ENCODE measurements at regions not wholly inside any gene's neighbourhood (a gene's known extent, or its start where the extent isn't known, plus 50 kb on each side); places are given as distances from the start of the nearest gene placed in this dataset.

DNA sequence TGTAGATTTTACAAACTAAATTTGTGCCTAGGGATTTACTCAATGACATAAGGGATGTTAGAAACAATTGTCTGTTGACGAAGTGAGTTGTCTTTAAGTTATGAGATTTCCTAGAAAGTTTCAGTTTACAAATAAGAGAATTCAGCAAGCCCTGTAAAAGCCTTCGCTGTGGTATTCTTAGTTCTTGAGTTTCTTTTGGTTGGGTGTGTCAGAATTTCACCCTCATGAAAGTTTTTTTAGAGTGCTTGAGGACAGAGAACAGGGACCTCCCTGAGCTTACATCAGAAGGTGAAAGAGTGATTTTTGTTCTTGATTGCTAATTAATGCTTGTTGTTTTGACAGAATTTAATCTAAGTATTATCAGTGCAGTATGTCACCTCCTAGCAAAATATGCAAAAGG, 2628.2 kb downstream of the ARAP2 start:
- Mint-ChIP-seq H3K27me3 (no peaks in the 10 kb centered on the region), H3K4me3 (no peak overlapping the region), H3K27ac (no peak overlapping the region), H3K4me1 (no peaks in the 10 kb centered on the region), H3K36me3 (ENCODE audit: low read depth) (no peaks in the 10 kb centered on the region)
- no peak for ATAC-seq
- no peaks in the 10 kb centered on the region for H3K9me3 ChIP-seq (ENCODE audit: control insufficient read depth, low read length, poor library complexity, severe bottlenecking)
- DNase-seq, result no peak

DNA sequence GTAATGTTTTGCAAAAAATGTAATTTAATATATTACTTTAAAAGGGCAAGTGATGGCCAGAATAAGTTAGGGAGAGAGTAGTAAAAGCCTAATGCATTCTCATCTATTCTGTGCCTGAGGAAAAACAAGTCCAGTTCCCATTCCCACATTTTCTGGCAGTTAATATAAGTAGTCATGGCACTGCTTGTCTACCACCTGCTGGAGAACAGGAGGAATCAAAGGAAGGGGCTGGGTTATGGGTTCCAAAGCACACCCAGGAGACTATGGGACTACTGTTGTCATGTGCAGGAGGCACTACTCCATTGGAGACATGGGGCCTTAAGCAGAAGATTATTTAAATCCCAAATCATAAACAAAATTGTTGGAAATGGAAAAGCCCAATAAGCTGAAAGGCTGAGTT, 2618.6 kb downstream of the ARAP2 start:
- no peak overlapping the region for H3K27ac Mint-ChIP-seq
- H3K27me3 Mint-ChIP-seq, result no peaks in the 10 kb centered on the region
- no peaks in the 10 kb centered on the region for H3K36me3 Mint-ChIP-seq (ENCODE audit: low read depth)
- peaks cover 3% of the 10 kb centered on the region for H3K9me3 ChIP-seq (ENCODE audit: control insufficient read depth, low read length, poor library complexity, severe bottlenecking)
- ATAC-seq, result no peak
- DNase-seq, result no peak
- H3K4me1 Mint-ChIP-seq, result no peaks in the 10 kb centered on the region
- no peak overlapping the region for H3K4me3 Mint-ChIP-seq

DNA sequence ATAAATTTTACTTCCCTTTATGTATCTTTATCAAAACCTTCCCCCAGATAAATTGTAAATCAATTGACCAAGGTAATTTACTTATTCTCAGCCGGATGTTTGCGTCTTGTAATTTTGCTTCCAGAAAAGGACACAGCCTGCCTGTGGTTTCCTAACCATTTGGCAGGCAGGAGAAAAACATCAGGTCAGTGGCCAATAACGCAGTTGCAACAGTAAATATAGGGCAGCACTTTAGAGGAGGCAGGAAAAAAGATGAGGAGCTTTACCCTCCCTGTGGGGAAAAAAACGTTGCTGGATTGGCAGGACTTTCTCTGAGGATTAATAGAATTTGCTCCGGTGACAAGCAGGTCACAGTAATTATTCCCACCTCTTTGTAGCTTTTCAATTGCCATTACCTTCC, 2618.1 kb downstream of the ARAP2 start:
- no peak overlapping the region for H3K4me3 Mint-ChIP-seq
- peaks cover 3% of the 10 kb centered on the region for H3K9me3 ChIP-seq (ENCODE audit: control insufficient read depth, low read length, poor library complexity, severe bottlenecking)
- ATAC-seq, result no peak
- no peak overlapping the region for H3K27ac Mint-ChIP-seq
- no peak for DNase-seq
- no peaks in the 10 kb centered on the region for H3K4me1 Mint-ChIP-seq
- no peaks in the 10 kb centered on the region for H3K36me3 Mint-ChIP-seq (ENCODE audit: low read depth)
- no peaks in the 10 kb centered on the region for H3K27me3 Mint-ChIP-seq

DNA sequence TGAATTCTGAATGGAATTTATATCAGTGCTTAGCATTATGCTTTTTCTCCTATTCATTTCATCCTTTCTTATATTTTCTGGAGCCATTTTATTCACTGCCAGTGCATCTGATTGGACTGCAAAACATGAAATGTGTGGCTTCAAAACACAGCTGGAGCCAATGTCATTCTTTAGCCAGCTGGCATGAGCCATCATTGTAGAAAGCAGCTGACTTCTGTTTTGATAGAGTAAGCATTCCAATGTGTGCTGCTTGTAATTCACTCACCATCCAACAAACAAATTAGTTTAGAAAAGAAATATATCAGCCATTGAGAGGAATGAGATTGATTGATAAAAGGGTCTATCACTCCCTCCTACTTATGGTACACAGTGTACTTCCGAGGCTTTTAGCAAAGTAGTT, 2616.0 kb downstream of the ARAP2 start:
- no peak overlapping the region for H3K27ac Mint-ChIP-seq
- no peaks in the 10 kb centered on the region for H3K27me3 Mint-ChIP-seq
- H3K4me1 Mint-ChIP-seq, result no peaks in the 10 kb centered on the region
- H3K4me3 Mint-ChIP-seq, result no peak overlapping the region
- H3K36me3 Mint-ChIP-seq (ENCODE audit: low read depth), result no peaks in the 10 kb centered on the region
- ATAC-seq (no peak), DNase-seq (no peak)
- peaks cover 3% of the 10 kb centered on the region for H3K9me3 ChIP-seq (ENCODE audit: control insufficient read depth, low read length, poor library complexity, severe bottlenecking)

DNA sequence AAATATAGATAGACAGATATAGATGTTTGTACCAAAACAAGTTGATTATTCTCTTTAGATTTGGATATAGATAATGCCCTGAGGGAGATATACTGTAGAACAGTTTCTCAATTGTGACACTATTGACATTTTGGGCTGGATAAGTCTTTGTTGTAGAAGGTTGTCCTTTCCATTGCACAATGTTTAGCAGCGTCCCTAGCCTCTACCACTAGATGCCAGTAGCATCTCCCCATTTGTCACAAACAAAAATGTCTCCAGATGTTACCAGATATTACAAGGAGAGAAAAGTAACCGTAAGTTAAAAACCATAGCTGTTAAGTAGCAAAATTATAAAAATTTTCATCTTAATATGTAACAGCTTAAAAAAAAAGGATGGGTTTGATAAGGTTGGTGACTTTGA, 2595.3 kb downstream of the ARAP2 start:
- DNase-seq (no peak), ATAC-seq (no peak)
- Mint-ChIP-seq H3K36me3 (ENCODE audit: low read depth) (no peaks in the 10 kb centered on the region), H3K4me3 (no peak overlapping the region), H3K27me3 (no peaks in the 10 kb centered on the region), H3K4me1 (no peaks in the 10 kb centered on the region), H3K27ac (no peak overlapping the region)
- H3K9me3 ChIP-seq (ENCODE audit: control insufficient read depth, low read length, poor library complexity, severe bottlenecking), result no peaks in the 10 kb centered on the region

DNA sequence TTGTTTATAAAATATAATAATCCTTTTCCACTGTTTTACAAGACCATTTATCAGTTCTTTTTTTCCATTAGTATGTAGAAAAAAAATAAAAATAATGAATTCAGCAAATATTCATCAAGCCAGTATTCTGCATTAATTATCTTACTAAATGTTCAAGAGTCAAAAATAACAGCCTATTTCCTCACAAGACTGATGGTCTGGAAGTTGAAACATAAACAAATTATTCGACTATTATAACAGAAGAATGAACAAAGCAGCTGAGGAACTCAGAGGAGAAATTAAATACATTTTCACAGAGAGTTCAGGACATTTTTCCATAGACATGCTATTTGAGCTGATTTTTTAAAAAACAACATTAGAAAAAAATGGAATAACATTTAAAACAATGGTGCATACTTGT, 2594.8 kb downstream of the ARAP2 start:
- Mint-ChIP-seq H3K4me3 (no peak overlapping the region), H3K27me3 (no peaks in the 10 kb centered on the region), H3K27ac (no peak overlapping the region), H3K36me3 (ENCODE audit: low read depth) (no peaks in the 10 kb centered on the region), H3K4me1 (no peaks in the 10 kb centered on the region)
- DNase-seq (no peak), ATAC-seq (no peak)
- H3K9me3 ChIP-seq (ENCODE audit: control insufficient read depth, low read length, poor library complexity, severe bottlenecking), result no peaks in the 10 kb centered on the region

DNA sequence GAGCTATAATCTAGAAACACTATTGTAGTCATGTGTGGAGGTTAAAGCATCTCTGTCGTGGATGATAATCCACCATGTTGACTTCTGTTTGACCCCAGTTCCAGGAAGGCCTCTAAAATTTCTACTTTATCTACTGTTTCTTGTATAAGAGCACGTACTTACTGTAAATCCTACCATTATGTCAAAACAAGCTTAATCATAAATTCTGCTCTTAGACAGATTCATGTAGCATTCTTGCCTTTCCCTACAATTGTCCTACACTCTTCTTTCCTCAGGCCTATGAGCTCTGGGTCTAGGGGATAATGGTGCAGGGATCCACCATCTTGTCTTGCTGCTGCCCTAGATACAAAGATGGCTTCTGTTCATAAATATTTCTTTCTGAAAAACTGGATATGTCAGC, 2594.3 kb downstream of the ARAP2 start:
- no peaks in the 10 kb centered on the region for H3K4me1 Mint-ChIP-seq
- no peaks in the 10 kb centered on the region for H3K9me3 ChIP-seq (ENCODE audit: control insufficient read depth, low read length, poor library complexity, severe bottlenecking)
- H3K27me3 Mint-ChIP-seq, result no peaks in the 10 kb centered on the region
- ATAC-seq (no peak), DNase-seq (no peak)
- H3K4me3 Mint-ChIP-seq, result no peak overlapping the region
- no peaks in the 10 kb centered on the region for H3K36me3 Mint-ChIP-seq (ENCODE audit: low read depth)
- H3K27ac Mint-ChIP-seq, result no peak overlapping the region

DNA sequence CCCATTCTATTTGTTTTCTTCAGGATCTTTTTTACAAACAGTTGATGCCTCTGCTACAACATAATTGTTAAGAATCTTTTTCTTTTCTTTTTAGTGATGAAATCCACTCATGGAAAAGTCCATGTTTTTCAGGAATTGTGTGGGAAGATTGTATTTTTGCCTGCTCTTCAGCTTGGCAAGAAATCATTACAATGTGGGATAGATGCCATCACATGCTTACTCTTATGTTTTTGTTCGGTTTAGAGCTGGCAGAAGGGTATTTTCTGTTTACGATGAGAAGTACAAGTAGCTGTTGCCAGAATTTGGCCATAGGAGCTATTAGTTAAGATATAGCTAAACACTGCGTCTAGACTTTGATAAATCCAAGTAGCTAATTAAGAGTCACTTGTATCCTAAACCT, 2585.3 kb downstream of the ARAP2 start:
- Mint-ChIP-seq H3K36me3 (ENCODE audit: low read depth) (no peaks in the 10 kb centered on the region), H3K27me3 (no peaks in the 10 kb centered on the region), H3K27ac (no peak overlapping the region), H3K4me3 (no peak overlapping the region), H3K4me1 (no peaks in the 10 kb centered on the region)
- H3K9me3 ChIP-seq (ENCODE audit: control insufficient read depth, low read length, poor library complexity, severe bottlenecking), result no peaks in the 10 kb centered on the region
- no peak for DNase-seq
- no peak for ATAC-seq

DNA sequence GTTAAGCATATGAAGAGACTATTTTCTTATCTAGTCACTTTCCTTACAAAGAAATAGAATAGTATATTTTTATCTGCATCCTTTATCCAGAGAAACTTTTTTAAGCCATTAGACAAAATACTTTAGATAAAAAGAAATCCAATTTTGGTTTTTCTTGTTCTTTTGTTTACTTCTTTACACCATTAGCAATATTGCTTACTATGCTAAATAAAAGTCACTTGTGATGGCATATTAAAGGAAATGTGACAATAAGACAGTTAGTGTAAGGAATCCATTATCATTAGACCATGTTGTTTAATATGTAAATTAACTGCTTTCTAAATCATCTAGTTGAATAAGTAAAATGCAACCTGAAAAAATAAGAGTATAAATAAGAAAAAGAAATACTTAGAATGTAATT, 2582.7 kb downstream of the ARAP2 start:
- Mint-ChIP-seq H3K36me3 (ENCODE audit: low read depth) (no peaks in the 10 kb centered on the region), H3K4me3 (no peak overlapping the region), H3K4me1 (no peaks in the 10 kb centered on the region), H3K27ac (no peak overlapping the region), H3K27me3 (no peaks in the 10 kb centered on the region)
- no peak for ATAC-seq
- H3K9me3 ChIP-seq (ENCODE audit: control insufficient read depth, low read length, poor library complexity, severe bottlenecking), result no peaks in the 10 kb centered on the region
- DNase-seq, result no peak

DNA sequence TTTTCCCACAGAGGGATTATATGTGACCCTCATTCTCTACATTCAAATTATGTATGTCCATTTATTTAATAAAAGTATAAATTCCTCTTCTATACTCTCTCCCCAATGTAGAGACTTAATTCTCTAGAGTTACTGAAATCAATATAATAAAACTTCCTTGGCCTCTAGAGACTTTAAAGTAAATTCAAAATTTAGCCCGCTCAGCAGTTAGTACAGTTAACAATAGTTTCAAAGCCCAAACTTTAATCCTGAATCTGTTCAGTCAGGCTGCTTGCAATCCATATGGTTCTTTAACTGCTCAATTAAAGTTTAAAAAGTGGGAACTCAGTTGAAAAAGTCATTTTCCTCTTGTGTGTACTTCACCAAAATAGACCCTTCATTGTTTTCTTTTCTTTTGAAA, 2558.4 kb downstream of the ARAP2 start:
- no peak overlapping the region for H3K27ac Mint-ChIP-seq
- no peaks in the 10 kb centered on the region for H3K9me3 ChIP-seq (ENCODE audit: control insufficient read depth, low read length, poor library complexity, severe bottlenecking)
- no peak overlapping the region for H3K4me3 Mint-ChIP-seq
- no peaks in the 10 kb centered on the region for H3K36me3 Mint-ChIP-seq (ENCODE audit: low read depth)
- DNase-seq, result no peak
- no peaks in the 10 kb centered on the region for H3K27me3 Mint-ChIP-seq
- ATAC-seq, result no peak
- no peaks in the 10 kb centered on the region for H3K4me1 Mint-ChIP-seq

DNA sequence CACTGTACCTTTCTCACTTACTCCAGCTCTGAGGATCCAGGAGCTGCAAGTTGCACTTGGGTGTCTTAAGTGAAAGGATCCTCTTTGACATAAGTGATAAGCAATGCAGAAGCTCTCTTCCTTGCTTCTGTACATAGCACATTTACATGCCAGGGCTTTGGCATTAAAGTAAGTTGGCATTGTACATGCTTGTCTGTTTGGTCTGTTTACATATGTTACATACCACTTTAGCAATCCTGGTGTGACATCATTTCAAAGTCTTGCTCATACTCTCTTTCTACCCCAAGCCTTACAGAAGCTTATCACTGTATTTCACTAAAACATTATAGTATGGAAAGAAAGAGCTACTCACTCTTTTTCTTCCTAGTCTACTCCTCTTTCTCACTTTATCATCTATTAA, 2548.3 kb downstream of the ARAP2 start:
- ATAC-seq (no peak), DNase-seq (no peak)
- Mint-ChIP-seq H3K27ac (no peak overlapping the region), H3K4me3 (no peak overlapping the region), H3K27me3 (no peaks in the 10 kb centered on the region), H3K36me3 (ENCODE audit: low read depth) (no peaks in the 10 kb centered on the region), H3K4me1 (no peaks in the 10 kb centered on the region)
- H3K9me3 ChIP-seq (ENCODE audit: control insufficient read depth, low read length, poor library complexity, severe bottlenecking), result no peaks in the 10 kb centered on the region

DNA sequence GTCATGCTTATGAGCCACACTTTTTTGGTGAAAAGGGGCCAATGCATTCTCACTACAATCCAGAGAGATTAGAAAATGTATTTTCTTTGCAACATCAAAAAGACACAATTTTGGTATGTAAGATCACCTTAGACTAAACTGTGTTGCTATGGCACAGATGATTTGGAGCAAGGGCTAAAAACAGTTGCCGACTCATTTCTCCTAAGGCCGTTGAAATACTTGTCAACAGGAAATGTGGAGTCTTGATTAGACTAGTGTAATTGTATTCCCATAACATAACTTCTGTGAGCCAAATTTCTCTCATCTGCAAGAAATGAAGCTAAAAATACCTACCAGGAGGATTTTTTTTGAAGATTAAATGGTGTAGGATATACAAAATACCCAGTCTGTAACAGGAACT, 2547.7 kb downstream of the ARAP2 start:
- no peaks in the 10 kb centered on the region for H3K9me3 ChIP-seq (ENCODE audit: control insufficient read depth, low read length, poor library complexity, severe bottlenecking)
- Mint-ChIP-seq H3K27ac (no peak overlapping the region), H3K4me3 (no peak overlapping the region), H3K36me3 (ENCODE audit: low read depth) (no peaks in the 10 kb centered on the region), H3K27me3 (no peaks in the 10 kb centered on the region), H3K4me1 (no peaks in the 10 kb centered on the region)
- DNase-seq (no peak), ATAC-seq (no peak)

DNA sequence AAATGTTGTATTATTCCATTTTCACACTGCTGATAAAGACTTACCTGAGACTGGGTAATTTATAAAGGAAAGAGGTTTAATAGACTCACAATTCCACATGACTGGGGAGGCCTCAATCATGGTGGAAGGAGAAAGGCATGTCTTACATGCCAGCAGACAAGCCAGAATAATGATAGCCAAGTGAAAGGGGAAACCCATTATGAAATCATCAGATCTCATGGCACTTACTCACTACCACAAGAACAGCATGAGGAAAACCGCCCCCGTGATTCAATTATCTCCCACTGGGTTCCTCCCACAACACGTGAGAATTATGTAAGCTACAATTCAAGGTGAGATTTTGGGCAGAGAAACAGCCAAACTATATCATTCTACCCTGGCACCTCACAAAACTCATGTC, 2535.1 kb downstream of the ARAP2 start:
- DNase-seq (no peak), ATAC-seq (no peak)
- H3K27ac Mint-ChIP-seq, result no peak overlapping the region
- no peaks in the 10 kb centered on the region for H3K27me3 Mint-ChIP-seq
- no peaks in the 10 kb centered on the region for H3K36me3 Mint-ChIP-seq (ENCODE audit: low read depth)
- H3K4me3 Mint-ChIP-seq, result no peak overlapping the region
- no peaks in the 10 kb centered on the region for H3K4me1 Mint-ChIP-seq
- H3K9me3 ChIP-seq (ENCODE audit: control insufficient read depth, low read length, poor library complexity, severe bottlenecking), result peaks cover 8% of the 10 kb centered on the region

DNA sequence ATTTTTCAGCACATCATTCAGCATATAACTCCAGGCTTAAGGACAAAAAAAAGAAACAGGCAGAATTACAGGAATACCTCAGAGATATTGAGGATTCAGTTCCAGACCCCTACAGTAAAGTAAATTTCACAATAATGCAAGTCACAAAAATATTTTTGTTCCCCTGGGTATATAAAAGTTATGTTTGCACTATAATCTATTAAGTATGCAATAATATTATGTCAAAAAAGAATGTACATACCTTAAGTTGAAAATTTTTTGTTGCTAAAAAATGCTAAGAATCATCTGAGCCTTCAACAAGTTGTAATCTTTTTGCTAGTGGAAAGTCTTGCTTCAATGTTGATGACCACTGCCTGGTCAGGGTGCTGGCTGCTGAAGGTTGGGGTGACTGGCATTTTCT, 2532.5 kb downstream of the ARAP2 start:
- no peaks in the 10 kb centered on the region for H3K27me3 Mint-ChIP-seq
- H3K9me3 ChIP-seq (ENCODE audit: control insufficient read depth, low read length, poor library complexity, severe bottlenecking), result peaks cover 4% of the 10 kb centered on the region
- H3K4me1 Mint-ChIP-seq, result no peaks in the 10 kb centered on the region
- H3K27ac Mint-ChIP-seq, result no peak overlapping the region
- no peak overlapping the region for H3K4me3 Mint-ChIP-seq
- H3K36me3 Mint-ChIP-seq (ENCODE audit: low read depth), result no peaks in the 10 kb centered on the region
- DNase-seq, result no peak
- no peak for ATAC-seq

DNA sequence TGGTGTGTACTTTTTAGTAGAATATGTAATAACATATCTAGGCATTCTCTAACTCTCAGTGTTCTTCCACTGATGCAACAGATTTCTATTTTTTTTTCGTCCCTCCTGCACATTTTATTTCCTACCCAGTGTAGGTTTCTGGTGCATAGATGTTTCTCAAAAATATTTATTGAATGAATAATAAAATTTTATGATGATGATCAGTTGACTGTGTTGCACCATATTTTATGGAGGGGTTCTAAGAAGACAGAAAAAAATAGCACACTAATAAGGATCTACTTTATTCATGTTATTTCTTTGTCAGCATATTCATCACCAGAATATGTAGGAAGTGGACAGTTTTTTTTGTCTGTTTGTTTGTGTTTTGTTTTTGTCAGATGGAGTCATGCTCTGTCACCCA, 2529.3 kb downstream of the ARAP2 start:
- DNase-seq (no peak), ATAC-seq (no peak)
- H3K9me3 ChIP-seq (ENCODE audit: control insufficient read depth, low read length, poor library complexity, severe bottlenecking), result no peaks in the 10 kb centered on the region
- Mint-ChIP-seq H3K36me3 (ENCODE audit: low read depth) (peaks cover 2% of the 10 kb centered on the region), H3K27me3 (no peaks in the 10 kb centered on the region), H3K4me3 (no peak overlapping the region), H3K4me1 (no peaks in the 10 kb centered on the region), H3K27ac (no peak overlapping the region)

All from T-helper 17 cell (primary cell).